HepG2 (cell line): ENCODE measurements at regions not wholly inside any gene's neighbourhood (a gene's known extent, or its start where the extent isn't known, plus 50 kb on each side); places are given as distances from the start of the nearest gene placed in this dataset.

Source experiments
- CBFB ChIP-seq: sonication (generic); formaldehyde crosslinking; IDR thresholded peaks from 2 replicates; pipeline ENCODE4 v1.4.0; 2020; ENCODE audit warnings: missing genetic modification reagents
- EP300 ChIP-seq, 3 experiments: sonication (generic) in 1 of 3; formaldehyde crosslinking in 1 of 3; IDR thresholded peaks; 2 replicates each; pipeline versions ENCODE4 v1.5.1 to v1.6.1; 2011 to 2020; ENCODE audit warnings: low read depth in 2 of 3, low read length in 2 of 3, borderline replicate concordance in 1 of 3, improper control_type of control experiment in 1 of 3, mild to moderate bottlenecking in 1 of 3, missing genetic modification reagents in 1 of 3, moderate library complexity in 1 of 3
- MTF1 ChIP-seq: sonication (generic); formaldehyde crosslinking; IDR thresholded peaks from 2 replicates; pipeline ENCODE4 v1.5.0; 2020; ENCODE audit warnings: missing genetic modification reagents
- POLR2AphosphoS5 ChIP-seq: IDR thresholded peaks from 2 replicates; pipeline ENCODE4 v1.6.1; 2012; ENCODE audit warnings: low read depth, low read length
- U2AF1 ChIP-seq: fragments of 200-400 bp; formaldehyde crosslinking; optimal IDR thresholded peaks from 2 replicates; pipeline ENCODE3; 2017; ENCODE audit warnings: mild to moderate bottlenecking, low read depth, low read length
- ZNF329 ChIP-seq: sonication (generic); formaldehyde crosslinking; IDR thresholded peaks from 2 replicates; pipeline ENCODE4 v1.9.0; 2021; ENCODE audit warnings: low read depth, mild to moderate bottlenecking, missing genetic modification reagents
- TF ChIP-seq, protein P1 (sequence below): sonication (generic); formaldehyde crosslinking; IDR thresholded peaks from 2 replicates; pipeline ENCODE4 v1.5.1; 2020; ENCODE audit warnings: mild to moderate bottlenecking, missing genetic modification reagents
- TF ChIP-seq, protein P2 (sequence below): IDR thresholded peaks from 2 replicates; pipeline ENCODE4 v1.6.1; 2012; ENCODE audit warnings: inconsistent platforms
- TF ChIP-seq, protein P3 (sequence below): sonication (generic); formaldehyde crosslinking; IDR thresholded peaks from 2 replicates; pipeline ENCODE4 v1.4.0; 2020; ENCODE audit warnings: missing genetic modification reagents
- TF ChIP-seq, protein P4 (sequence below): sonication (generic); formaldehyde crosslinking; IDR thresholded peaks from 2 replicates; pipeline ENCODE4 v1.5.0; 2020; ENCODE audit warnings: missing genetic modification reagents
- TF ChIP-seq, protein P5 (sequence below): sonication (generic); formaldehyde crosslinking; IDR thresholded peaks from 2 replicates; pipeline ENCODE4 v1.8.0; 2022; ENCODE audit warnings: low read depth, missing genetic modification reagents
- TF ChIP-seq, protein P6 (sequence below): sonication (generic); formaldehyde crosslinking; IDR thresholded peaks from 2 replicates; pipeline ENCODE4 v1.5.0; 2020; ENCODE audit warnings: mild to moderate bottlenecking, missing genetic modification reagents, moderate library complexity

DNA sequence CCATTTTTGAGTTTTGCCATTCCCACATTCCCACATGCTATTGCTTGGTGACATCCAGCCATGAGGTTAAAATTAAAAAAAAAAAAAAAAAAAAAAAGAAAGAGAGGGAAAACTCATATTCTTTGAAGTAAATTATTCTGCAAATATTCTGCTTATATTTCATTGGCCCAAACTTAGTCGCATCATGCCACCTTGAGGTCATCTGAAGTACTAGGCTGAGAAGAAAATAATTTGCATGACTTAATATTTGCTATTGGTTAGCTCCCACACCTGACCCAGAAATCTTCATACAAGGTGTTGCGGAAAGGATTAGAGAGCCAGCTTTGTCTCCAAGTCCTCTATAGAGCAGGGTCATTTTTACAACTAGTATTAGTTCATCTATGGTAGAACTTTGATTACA lies 2206.0 kb downstream of the MRPL39 start:
- TF ChIP-seq, protein P1, sequence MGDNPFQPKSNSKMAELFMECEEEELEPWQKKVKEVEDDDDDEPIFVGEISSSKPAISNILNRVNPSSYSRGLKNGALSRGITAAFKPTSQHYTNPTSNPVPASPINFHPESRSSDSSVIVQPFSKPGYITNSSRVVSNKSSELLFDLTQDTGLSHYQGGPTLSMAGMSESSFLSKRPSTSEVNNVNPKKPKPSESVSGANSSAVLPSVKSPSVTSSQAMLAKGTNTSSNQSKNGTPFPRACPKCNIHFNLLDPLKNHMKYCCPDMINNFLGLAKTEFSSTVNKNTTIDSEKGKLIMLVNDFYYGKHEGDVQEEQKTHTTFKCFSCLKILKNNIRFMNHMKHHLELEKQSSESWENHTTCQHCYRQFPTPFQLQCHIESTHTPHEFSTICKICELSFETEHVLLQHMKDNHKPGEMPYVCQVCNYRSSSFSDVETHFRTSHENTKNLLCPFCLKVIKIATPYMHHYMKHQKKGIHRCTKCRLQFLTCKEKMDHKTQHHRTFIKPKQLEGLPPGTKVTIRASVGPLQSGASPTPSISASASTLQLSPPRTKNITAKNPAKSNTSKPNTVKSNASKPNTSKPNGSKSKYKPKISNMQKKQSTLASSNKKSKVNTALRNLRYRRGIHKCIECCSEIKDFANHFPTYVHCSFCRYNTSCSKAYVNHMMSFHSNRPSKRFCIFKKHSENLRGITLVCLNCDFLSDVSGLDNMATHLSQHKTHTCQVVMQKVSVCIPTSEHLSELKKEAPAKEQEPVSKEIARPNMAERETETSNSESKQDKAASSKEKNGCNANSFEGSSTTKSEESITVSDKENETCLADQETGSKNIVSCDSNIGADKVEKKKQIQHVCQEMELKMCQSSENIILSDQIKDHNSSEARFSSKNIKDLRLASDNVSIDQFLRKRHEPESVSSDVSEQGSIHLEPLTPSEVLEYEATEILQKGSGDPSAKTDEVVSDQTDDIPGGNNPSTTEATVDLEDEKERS, result no peak
- no peak for TF ChIP-seq POLR2AphosphoS5
- TF ChIP-seq U2AF1, result no peak
- TF ChIP-seq, protein P2, sequence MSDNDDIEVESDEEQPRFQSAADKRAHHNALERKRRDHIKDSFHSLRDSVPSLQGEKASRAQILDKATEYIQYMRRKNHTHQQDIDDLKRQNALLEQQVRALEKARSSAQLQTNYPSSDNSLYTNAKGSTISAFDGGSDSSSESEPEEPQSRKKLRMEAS, result no peak
- no peak for TF ChIP-seq EP300 (IDR thresholded peaks at IDR 0.05; ENCODE audit: low read depth in 2 of 2, low read length in 2 of 2)
- TF ChIP-seq EP300 (CRISPR knock-in tag; IDR thresholded peaks at IDR 0.05; ENCODE audit: borderline replicate concordance), result no peak
- TF ChIP-seq, protein P3, sequence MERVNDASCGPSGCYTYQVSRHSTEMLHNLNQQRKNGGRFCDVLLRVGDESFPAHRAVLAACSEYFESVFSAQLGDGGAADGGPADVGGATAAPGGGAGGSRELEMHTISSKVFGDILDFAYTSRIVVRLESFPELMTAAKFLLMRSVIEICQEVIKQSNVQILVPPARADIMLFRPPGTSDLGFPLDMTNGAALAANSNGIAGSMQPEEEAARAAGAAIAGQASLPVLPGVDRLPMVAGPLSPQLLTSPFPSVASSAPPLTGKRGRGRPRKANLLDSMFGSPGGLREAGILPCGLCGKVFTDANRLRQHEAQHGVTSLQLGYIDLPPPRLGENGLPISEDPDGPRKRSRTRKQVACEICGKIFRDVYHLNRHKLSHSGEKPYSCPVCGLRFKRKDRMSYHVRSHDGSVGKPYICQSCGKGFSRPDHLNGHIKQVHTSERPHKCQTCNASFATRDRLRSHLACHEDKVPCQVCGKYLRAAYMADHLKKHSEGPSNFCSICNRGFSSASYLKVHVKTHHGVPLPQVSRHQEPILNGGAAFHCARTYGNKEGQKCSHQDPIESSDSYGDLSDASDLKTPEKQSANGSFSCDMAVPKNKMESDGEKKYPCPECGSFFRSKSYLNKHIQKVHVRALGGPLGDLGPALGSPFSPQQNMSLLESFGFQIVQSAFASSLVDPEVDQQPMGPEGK (CRISPR knock-in tag), result no peak
- TF ChIP-seq, protein P4, sequence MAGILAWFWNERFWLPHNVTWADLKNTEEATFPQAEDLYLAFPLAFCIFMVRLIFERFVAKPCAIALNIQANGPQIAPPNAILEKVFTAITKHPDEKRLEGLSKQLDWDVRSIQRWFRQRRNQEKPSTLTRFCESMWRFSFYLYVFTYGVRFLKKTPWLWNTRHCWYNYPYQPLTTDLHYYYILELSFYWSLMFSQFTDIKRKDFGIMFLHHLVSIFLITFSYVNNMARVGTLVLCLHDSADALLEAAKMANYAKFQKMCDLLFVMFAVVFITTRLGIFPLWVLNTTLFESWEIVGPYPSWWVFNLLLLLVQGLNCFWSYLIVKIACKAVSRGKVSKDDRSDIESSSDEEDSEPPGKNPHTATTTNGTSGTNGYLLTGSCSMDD, result no peak
- no peak for TF ChIP-seq ZNF329 (CRISPR knock-in tag)
- TF ChIP-seq, protein P5, sequence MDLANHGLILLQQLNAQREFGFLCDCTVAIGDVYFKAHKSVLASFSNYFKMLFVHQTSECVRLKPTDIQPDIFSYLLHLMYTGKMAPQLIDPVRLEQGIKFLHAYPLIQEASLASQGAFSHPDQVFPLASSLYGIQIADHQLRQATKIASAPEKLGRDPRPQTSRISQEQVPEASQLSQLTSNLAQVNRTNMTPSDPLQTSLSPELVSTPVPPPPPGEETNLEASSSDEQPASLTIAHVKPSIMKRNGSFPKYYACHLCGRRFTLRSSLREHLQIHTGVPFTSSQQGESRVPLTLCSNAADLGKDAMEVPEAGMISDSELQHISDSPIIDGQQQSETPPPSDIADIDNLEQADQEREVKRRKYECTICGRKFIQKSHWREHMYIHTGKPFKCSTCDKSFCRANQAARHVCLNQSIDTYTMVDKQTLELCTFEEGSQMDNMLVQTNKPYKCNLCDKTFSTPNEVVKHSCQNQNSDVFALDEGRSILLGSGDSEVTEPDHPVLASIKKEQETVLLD (CRISPR knock-in tag), result no peak
- TF ChIP-seq, protein P6, sequence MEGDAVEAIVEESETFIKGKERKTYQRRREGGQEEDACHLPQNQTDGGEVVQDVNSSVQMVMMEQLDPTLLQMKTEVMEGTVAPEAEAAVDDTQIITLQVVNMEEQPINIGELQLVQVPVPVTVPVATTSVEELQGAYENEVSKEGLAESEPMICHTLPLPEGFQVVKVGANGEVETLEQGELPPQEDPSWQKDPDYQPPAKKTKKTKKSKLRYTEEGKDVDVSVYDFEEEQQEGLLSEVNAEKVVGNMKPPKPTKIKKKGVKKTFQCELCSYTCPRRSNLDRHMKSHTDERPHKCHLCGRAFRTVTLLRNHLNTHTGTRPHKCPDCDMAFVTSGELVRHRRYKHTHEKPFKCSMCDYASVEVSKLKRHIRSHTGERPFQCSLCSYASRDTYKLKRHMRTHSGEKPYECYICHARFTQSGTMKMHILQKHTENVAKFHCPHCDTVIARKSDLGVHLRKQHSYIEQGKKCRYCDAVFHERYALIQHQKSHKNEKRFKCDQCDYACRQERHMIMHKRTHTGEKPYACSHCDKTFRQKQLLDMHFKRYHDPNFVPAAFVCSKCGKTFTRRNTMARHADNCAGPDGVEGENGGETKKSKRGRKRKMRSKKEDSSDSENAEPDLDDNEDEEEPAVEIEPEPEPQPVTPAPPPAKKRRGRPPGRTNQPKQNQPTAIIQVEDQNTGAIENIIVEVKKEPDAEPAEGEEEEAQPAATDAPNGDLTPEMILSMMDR, result no peak
- TF ChIP-seq MTF1, result no peak
- TF ChIP-seq CBFB (CRISPR knock-in tag), result no peak
